GM21381 (cell line): ENCODE measurements at regions not wholly inside any gene's neighbourhood (a gene's known extent, or its start where the extent isn't known, plus 50 kb on each side); places are given as distances from the start of the nearest gene placed in this dataset.
"Not testable (repeated sequence)": the region's sequence is repeated elsewhere in the genome, so short reads cannot be mapped to it uniquely, and the experiment has no call there.

Source experiments
- ATAC-seq: cut with Tn5 transposase; IDR thresholded peaks from one replicate; pipeline ENCODE4 v1.9.1; 2021; ENCODE audit warnings: mild to moderate bottlenecking, moderate library complexity; ENCODE audit not compliant: unreplicated experiment

- no peak for ATAC-seq
Observed at GRCh38 chr2:83340424-83340823, 1118.7 kb downstream of the SUCLG1 start.

- ATAC-seq: not testable (repeated sequence)
Observed at GRCh38 chr2:83339942-83340341, 1119.1 kb downstream of the SUCLG1 start.

DNA sequence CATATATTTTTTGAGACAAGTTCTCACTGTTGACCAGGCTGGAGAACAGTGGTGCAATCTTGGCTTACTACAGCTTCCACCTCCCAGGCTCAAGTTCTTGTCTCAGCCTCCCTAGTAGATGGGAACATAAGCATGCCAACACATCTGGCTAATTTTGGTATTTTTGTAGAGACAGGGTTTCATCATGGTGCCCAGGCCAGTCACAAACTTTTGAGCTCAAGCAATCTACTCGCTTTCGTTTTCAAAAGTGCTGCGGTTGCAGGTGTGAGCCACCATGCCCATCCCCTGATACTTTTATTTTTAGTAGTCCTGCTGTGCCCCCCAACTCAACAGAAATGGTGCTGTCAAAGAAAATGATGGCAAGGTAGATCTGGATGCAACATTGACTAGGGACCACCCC, 1127.3 kb downstream of the SUCLG1 start:
- no peak for ATAC-seq

DNA sequence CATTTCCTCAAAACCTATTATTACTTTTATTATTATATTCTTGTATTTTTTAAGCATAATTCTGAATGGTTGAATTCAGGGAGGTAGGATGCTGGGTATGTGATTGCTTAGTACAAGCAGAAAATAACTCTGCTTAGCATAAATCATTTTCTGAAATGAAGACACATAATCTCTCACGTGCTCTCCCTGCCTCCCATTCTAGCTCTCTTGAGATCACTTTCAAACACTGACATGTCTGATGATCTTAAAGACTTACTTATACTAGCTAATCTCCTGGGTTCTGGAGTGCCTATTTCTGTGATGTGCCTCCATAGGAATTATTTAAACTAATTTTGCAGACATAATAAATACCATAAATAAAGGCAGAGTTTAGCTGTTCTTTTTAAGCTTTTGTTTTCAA, 1136.0 kb downstream of the SUCLG1 start:
- no peak for ATAC-seq

GRCh38 chr2:83320053-83320452, 1139.0 kb downstream of the SUCLG1 start:
- no peak for ATAC-seq

DNA sequence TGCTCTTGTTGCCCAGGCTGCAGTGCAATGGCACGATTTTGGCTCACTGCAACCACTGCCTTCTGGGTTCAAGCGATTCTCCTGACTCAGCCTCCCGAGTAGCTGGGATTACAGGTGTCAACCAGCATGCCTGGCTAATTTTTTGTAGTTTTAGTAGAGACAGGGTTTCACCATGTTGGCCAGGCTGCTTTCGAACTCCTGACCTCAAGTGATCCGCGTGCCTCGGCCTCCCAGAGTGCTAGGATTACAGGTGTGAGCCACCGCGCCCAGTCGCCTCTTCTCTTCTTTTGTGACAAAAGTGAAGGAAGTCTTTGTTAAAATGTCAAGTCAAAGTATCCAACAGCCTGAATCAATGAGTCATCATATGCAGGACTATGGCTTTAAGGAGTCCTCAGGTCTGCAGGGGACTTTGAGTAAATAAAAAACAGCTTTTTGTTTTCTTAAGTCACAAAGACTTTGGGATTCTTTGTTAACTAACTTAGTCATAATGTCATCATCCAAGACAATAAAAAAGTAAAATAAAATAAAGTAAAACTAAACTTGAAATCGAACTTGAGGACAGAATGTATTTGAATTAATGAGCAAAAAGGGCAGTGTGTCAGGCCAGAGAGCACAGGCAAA, 1153.2 kb downstream of the SUCLG1 start:
- ATAC-seq: no peak

- ATAC-seq: no peak
Observed at GRCh38 chr2:83291083-83291482, 1168.0 kb downstream of the SUCLG1 start.

DNA sequence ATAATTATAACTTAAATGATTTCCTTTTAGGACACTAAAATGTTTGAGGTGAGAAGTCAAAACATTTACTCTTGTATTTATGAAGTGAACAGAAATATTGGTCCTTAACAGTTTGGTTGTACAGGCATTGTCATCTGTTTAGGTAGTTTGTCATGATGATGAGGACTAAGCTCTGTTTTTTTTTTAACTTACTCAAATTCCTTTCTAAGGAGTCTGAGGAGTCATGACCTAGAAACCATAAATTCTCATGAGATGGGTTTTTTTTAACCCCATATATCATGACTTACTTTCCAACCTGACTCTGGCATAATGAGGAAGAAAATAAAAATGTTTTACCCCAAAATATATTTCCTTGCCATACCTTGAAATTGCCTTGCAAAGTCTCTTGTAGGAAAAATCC, 1176.2 kb downstream of the SUCLG1 start:
- ATAC-seq: no peak

- no peak for ATAC-seq
Observed at GRCh38 chr2:83282043-83282795, 1176.9 kb downstream of the SUCLG1 start.

DNA sequence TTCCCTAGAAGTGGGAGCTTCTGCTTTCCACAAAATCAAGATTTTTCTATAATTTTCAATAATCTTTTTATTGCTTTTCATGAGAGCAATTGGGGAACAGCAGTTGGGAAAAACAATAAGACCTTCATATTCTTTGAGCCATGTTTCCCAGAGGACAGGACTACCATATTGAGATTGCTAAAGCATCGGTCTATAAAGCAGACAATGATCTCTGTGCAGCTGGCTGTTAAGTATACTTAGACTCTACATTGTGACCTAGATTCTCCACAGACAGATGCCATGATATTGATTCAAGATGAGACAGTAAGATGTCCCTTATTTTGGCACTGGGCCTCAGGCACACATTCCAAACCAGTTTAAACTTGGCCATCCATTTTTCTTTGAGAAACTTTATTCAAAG, 1178.7 kb downstream of the SUCLG1 start:
- ATAC-seq: no peak

DNA sequence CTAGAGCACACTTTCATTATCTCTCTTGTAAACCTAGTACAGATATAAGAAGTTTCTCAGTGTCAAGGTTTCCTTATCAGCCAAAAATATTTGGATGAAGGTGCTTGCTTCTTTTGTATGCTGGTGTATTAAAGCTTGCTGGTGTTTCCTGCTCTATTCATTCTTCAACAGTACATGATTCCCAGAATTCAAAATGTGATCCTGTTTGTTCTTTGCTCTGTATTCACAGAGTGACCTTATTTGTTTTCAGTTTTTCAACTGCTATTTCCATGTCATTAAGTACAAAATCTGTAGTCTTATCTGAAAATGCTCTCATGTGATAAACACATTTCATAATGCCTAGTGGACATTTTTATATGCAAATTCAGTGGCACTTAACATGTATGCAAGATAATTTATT, 1185.8 kb downstream of the SUCLG1 start:
- no peak for ATAC-seq

DNA sequence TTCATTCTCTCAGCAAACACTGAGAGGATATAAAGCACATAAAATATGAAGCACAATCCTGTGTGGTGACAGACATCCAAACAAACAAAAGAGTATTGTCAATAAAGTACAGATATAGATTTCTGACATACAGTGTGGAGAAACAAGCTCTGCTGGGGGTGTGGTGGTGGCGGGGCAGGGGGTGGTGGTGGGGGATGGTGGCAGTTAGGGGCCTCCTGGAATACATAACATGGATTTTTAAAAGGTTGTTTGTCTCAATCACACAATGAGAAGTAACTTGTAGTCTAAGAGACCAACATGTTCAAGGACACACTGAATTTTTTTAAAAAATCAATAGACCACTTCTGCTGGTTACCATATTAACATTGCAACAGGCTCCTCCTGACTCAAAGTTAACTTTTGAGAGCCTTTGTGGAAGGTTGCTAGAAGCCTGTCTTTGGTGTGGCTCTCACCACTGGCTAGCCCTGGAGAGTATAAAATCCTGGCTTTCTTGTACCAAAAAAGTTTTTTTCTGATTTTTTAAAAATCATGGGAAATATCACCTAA, 1197.4 kb downstream of the SUCLG1 start:
- no peak for ATAC-seq

GRCh38 chr2:83253848-83254247, 1205.2 kb downstream of the SUCLG1 start:
- no peak for ATAC-seq

GRCh38 chr2:83251321-83251872, 1207.7 kb downstream of the SUCLG1 start:
- no peak for ATAC-seq

- not testable (repeated sequence) for ATAC-seq
Observed at GRCh38 chr2:83245806-83246537, 1213.1 kb downstream of the SUCLG1 start.

DNA sequence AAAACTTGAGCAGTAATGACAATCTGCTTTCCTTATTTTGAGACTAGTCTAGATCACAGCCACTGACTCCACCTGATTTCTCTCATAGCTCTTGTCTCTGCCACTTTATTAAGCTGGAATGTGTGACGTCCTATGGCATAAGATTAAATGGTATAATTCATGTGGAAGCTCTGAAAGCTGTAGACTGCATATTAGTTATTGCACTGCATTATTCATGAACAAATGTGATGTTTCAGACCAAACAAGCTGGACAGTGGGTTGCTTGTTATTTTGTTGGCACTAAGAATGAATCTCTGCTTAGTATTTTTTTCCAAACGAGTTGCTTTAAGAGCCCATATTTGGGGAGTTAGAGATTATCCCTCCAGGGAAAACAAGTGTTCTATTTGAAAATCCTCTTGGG, 1218.5 kb downstream of the SUCLG1 start:
- no peak for ATAC-seq

DNA sequence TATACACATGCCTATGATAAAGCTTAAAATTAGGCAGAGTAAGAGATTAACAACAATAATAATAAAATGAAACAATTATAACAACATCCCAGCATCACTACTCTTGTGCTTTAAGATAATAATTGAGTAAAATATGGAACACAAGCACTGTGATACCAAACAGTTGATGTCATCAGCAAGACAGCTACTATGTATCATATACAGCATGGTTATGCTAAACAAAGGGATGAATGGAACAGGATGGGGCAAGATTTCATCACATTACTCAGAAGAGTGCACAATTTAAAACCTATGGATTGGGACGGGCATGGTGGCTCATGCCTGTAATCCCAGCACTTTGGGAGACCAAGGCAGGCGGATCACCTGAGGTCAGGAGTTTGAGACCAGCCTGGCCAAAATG, 1221.0 kb downstream of the SUCLG1 start:
- no peak for ATAC-seq

- no peak for ATAC-seq
Observed at GRCh38 chr2:83234246-83234645, 1224.8 kb downstream of the SUCLG1 start.

- ATAC-seq: no peak
Observed at GRCh38 chr2:83233781-83234180, 1225.3 kb downstream of the SUCLG1 start.

DNA sequence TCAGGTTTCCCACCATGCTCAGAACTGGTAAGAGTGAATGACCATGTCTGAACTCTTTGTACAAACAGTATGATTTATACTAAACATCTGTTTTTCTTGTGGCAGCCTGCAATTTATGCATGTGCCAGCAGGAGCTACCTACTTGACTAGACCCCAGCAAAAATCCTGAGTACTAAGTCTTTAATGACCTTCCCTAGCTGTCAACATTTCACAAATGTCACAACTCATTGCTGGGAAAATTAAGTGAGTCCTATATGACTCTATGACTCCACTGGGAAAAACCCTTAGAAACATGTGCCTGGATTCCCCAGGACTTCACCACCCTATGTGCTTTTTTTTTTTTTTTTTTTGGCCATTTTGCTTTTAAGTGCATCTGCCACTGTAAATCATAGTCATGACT, 1225.8 kb downstream of the SUCLG1 start:
- ATAC-seq: no peak

DNA sequence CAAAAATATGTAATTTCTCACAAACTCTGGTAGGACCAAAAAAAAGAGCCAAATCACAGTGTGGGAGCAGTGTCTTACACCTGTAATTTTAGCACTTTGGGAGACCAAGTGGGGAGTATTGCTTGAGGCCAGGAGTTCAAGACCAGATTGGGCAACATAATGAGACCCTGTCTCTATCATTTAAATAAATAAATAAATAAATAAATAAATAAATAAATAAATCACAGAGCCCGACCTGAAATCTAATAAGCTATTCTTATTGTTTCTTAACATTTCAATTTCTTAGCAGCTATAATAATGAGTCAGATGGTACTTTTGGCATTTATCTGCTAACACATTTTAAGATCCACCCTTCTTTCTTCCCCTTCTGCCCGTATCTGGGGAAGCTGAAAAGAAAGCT, 1229.6 kb downstream of the SUCLG1 start:
- ATAC-seq: no peak
